Endothelial cell of umbilical vein (primary cell): ENCODE measurements at regions not wholly inside any gene's neighbourhood (a gene's known extent, or its start where the extent isn't known, plus 50 kb on each side); places are given as distances from the start of the nearest gene placed in this dataset.

Source experiments
- BruUV-seq: library from RNA; stranded (reverse); fragments of 400-500 nt; replicated peaks from 2 replicates; lab custom pipeline; 2021; lab: Mats Ljungman, UMichigan
- CTCF ChIA-PET: fragments of 300-600, 350-600 bp; sonication (Branson Sonifier 250); formaldehyde crosslinking; loops from one replicate; lab custom pipeline; 2021; ENCODE audit warnings: antibody characterized with exemption, inconsistent platforms; lab: Charles Lee
- POLR2A ChIA-PET: fragments of 300-600, 350-600 bp; sonication (Branson Sonifier 250); formaldehyde crosslinking; loops from one replicate; lab custom pipeline; 2021; ENCODE audit warnings: antibody characterized with exemption, inconsistent platforms; lab: Charles Lee
- DNase-seq: peaks from one replicate; pipeline ENCODE4 v3.0.0-alpha.2; 2011; ENCODE audit warnings: low read depth, low spot score
- FAIRE-seq: peaks from 2 replicates; lab custom pipeline; 2011; peaks lifted over from hg19 to GRCh38; lab: Jason Lieb, UNC
- H2AFZ ChIP-seq: 2 replicates; pipeline ENCODE4 v1.6.0; 2012; ENCODE audit warnings: low read depth, low read length, control low read depth, inconsistent platforms
- H3K27ac ChIP-seq: 2 replicates; pipeline ENCODE4 v1.5.1; 2011; ENCODE audit warnings: low read depth, mild to moderate bottlenecking, control low read depth, low read length, moderate library complexity; ENCODE audit not compliant: insufficient read depth
- H3K27me3 ChIP-seq, 2 experiments: 2 replicates each; pipeline versions ENCODE4 v1.6.0 to v1.6.1; 2011; ENCODE audit warnings: low read length in 2 of 2, mixed read lengths in 1 of 2; ENCODE audit not compliant: control insufficient read depth in 2 of 2, insufficient read depth in 2 of 2
- H3K36me3 ChIP-seq, 2 experiments: 2 replicates in 1 of 2; 3 replicates in 1 of 2; pipeline ENCODE4 v1.5.1; 2011; ENCODE audit warnings: low read length in 2 of 2, mild to moderate bottlenecking in 1 of 2, moderate library complexity in 1 of 2; ENCODE audit not compliant: control insufficient read depth in 2 of 2, insufficient read depth in 2 of 2; ENCODE audit errors: extremely low read depth in 1 of 2
- H3K4me1 ChIP-seq: 3 replicates; pipeline ENCODE4 v1.5.1; 2011; ENCODE audit warnings: mild to moderate bottlenecking, low read length; ENCODE audit not compliant: control insufficient read depth, insufficient read depth; ENCODE audit errors: extremely low read depth
- H3K4me2 ChIP-seq: 2 replicates; pipeline ENCODE4 v1.6.1; 2011; ENCODE audit warnings: low read length, control low read depth, mixed read lengths; ENCODE audit not compliant: insufficient read depth
- H3K4me3 ChIP-seq, 3 experiments: fragments of 200-600 bp in 1 of 3; sonication (generic), shearing (Covaris generic) in 1 of 3; replicated peaks in 1 of 3; 2 replicates each; pipeline ENCODE4 v1.5.1; 2011 to 2016; ENCODE audit warnings: control low read depth in 3 of 3, low read length in 3 of 3, mild to moderate bottlenecking in 2 of 3, inconsistent platforms in 1 of 3, low read depth in 1 of 3, moderate library complexity in 1 of 3; ENCODE audit not compliant: insufficient read depth in 1 of 3
- H3K79me2 ChIP-seq: 2 replicates; pipeline ENCODE4 v1.6.0; 2012; ENCODE audit warnings: low read length, inconsistent platforms; ENCODE audit not compliant: control insufficient read depth, insufficient read depth
- H3K9ac ChIP-seq: replicated peaks from 2 replicates; pipeline ENCODE3; 2011; ENCODE audit warnings: low read length, control low read depth; ENCODE audit not compliant: insufficient read depth; ENCODE audit errors: extremely low read depth
- H3K9me1 ChIP-seq: replicated peaks from 3 replicates; pipeline ENCODE4 v1.6.0; 2011; ENCODE audit warnings: mild to moderate bottlenecking, low read length; ENCODE audit not compliant: control insufficient read depth, insufficient read depth; ENCODE audit errors: extremely low read depth
- H3K9me3 ChIP-seq: replicated peaks from 2 replicates; pipeline ENCODE4 v1.5.1; 2012; ENCODE audit warnings: low read length, inconsistent platforms; ENCODE audit not compliant: control insufficient read depth, insufficient read depth
- H4K20me1 ChIP-seq: replicated peaks from 2 replicates; pipeline ENCODE3; 2011; ENCODE audit warnings: mild to moderate bottlenecking, low read length; ENCODE audit not compliant: control insufficient read depth, insufficient read depth; ENCODE audit errors: extremely low read depth
- EZH2 ChIP-seq: IDR thresholded peaks from 2 replicates; pipeline ENCODE4 v1.6.1; 2012; ENCODE audit warnings: borderline replicate concordance, low read depth, mild to moderate bottlenecking, moderate library complexity, low read length, inconsistent platforms; ENCODE audit not compliant: severe bottlenecking
- FOS ChIP-seq: IDR thresholded peaks from 2 replicates; pipeline ENCODE4 v1.6.1; 2011; ENCODE audit warnings: mild to moderate bottlenecking, low read length, moderate library complexity, borderline replicate concordance; ENCODE audit not compliant: insufficient read depth
- GATA2 ChIP-seq: IDR thresholded peaks from 2 replicates; pipeline ENCODE4 v1.7.0; 2011; ENCODE audit warnings: low read depth, mild to moderate bottlenecking, moderate library complexity, mixed read lengths, low read length; ENCODE audit not compliant: insufficient read length, insufficient read depth
- JUN ChIP-seq: IDR thresholded peaks from 2 replicates; pipeline ENCODE4 v1.6.1; 2011; ENCODE audit warnings: borderline replicate concordance, low read depth; ENCODE audit not compliant: insufficient read length, insufficient read depth
- MYC ChIP-seq: IDR thresholded peaks from one replicate; pipeline ENCODE4 v1.6.1; 2011; ENCODE audit warnings: mild to moderate bottlenecking, low read depth, low read length
- POLR2A ChIP-seq: IDR thresholded peaks from 2 replicates; pipeline ENCODE4 v1.6.1; 2012; ENCODE audit warnings: low read depth, mild to moderate bottlenecking, control low read depth, low read length
- POLR2AphosphoS5 ChIP-seq: IDR thresholded peaks from 2 replicates; pipeline ENCODE4 v1.6.1; 2012; ENCODE audit warnings: low read depth, mild to moderate bottlenecking, control low read depth, low read length, moderate library complexity; ENCODE audit not compliant: insufficient read depth
- dilution Hi-C: fragments of 300-500 bp; cut with MboI; formaldehyde crosslinking; loops from one replicate; pipeline ENCODE4 v1.15.0; 2019; ENCODE audit warnings: low sequenced_read_pairs; ENCODE audit not compliant: extremely low pct_ligation_motif_present
- intact Hi-C: fragments of 100-400 bp; cut with micrococcal nuclease; formaldehyde crosslinking; loops from one replicate; pipeline ENCODE4 v1.10.0; 2022
- TF ChIP-seq, protein P1 (sequence below), 2 donors: IDR thresholded peaks; 1 replicate in 1 of 2; 2 replicates in 1 of 2; pipeline ENCODE4 v1.5.1; 2011; ENCODE audit warnings: low read length in 2 of 2, mild to moderate bottlenecking in 2 of 2, moderate library complexity in 2 of 2, control low read depth in 1 of 2, inconsistent platforms in 1 of 2, low read depth in 1 of 2; ENCODE audit not compliant: insufficient read depth in 1 of 2; ENCODE audit errors: extremely low read depth in 1 of 2
- TF ChIP-seq, protein P2 (sequence below): IDR thresholded peaks from 2 replicates; pipeline ENCODE4 v1.6.1; 2011; ENCODE audit not compliant: insufficient read depth, insufficient read length

GRCh38 chr4:148980782-148981480 lies 538.7 kb upstream of the NR3C2 start:
- Histone ChIP-seq H3K79me2 (no peaks in the 10 kb centered on the region), H3K9me3 (no peaks in the 10 kb centered on the region), H4K20me1 (no peaks in the 10 kb centered on the region), H3K36me3 (no peaks in the 10 kb centered on the region), H2AFZ (no peak overlapping the region), H3K9me1 (no peaks in the 10 kb centered on the region), H3K27me3 (no peaks in the 10 kb centered on the region), H3K27ac (no peak overlapping the region), H3K4me1 (no peaks in the 10 kb centered on the region), H3K9ac (no peak overlapping the region), H3K4me2 (no peak overlapping the region), H3K4me3 (no peak overlapping the region)
- no TSS peak for BruUV-seq
- TF ChIP-seq GATA2 (no peak), POLR2AphosphoS5 (no peak), MYC (no peak), FOS (no peak), EZH2 (no peak), JUN (no peak), POLR2A (no peak)
- TF ChIP-seq, protein P1, sequence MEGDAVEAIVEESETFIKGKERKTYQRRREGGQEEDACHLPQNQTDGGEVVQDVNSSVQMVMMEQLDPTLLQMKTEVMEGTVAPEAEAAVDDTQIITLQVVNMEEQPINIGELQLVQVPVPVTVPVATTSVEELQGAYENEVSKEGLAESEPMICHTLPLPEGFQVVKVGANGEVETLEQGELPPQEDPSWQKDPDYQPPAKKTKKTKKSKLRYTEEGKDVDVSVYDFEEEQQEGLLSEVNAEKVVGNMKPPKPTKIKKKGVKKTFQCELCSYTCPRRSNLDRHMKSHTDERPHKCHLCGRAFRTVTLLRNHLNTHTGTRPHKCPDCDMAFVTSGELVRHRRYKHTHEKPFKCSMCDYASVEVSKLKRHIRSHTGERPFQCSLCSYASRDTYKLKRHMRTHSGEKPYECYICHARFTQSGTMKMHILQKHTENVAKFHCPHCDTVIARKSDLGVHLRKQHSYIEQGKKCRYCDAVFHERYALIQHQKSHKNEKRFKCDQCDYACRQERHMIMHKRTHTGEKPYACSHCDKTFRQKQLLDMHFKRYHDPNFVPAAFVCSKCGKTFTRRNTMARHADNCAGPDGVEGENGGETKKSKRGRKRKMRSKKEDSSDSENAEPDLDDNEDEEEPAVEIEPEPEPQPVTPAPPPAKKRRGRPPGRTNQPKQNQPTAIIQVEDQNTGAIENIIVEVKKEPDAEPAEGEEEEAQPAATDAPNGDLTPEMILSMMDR (IDR thresholded peaks at IDR 0.05; ENCODE audit: extremely low read depth in 1 of 2, insufficient read depth in 1 of 2, low read depth in 1 of 2, low read length in 2 of 2), result no peak
- TF ChIP-seq, protein P2, sequence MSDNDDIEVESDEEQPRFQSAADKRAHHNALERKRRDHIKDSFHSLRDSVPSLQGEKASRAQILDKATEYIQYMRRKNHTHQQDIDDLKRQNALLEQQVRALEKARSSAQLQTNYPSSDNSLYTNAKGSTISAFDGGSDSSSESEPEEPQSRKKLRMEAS, result no peak
- CTCF ChIA-PET, result no interaction called here
- POLR2A ChIA-PET, result no interaction called here
- FAIRE-seq (no peak), DNase-seq (no peak)
- dilution Hi-C loops (no loop called here), intact Hi-C loops (no loop called here)
